ENCODE measurements at regions not wholly inside any gene's neighbourhood (a gene's known extent, or its start where the extent isn't known, plus 50 kb on each side); places are given as distances from the start of the nearest gene placed in this dataset.

GRCh38 chr9:113701774-113702755 lies 174.0 kb upstream of the ZNF618 start:
- DNase-seq (ENCODE audit: low read depth in 2 of 2), result no peak

- no peak for DNase-seq (ENCODE audit: low read depth in 2 of 2)
Measured at GRCh38 chr9:113705306-113705927, 170.7 kb upstream of the ZNF618 start.

GRCh38 chr9:113705928-113706519 lies 170.1 kb upstream of the ZNF618 start:
- DNase-seq (ENCODE audit: low read depth in 2 of 2), result no peak

- DNase-seq (ENCODE audit: low read depth in 2 of 2), result no peak
Measured at GRCh38 chr9:113707953-113708695, 168.0 kb upstream of the ZNF618 start.

GRCh38 chr9:113708821-113709713 lies 167.0 kb upstream of the ZNF618 start:
- DNase-seq (ENCODE audit: low read depth in 2 of 2), result no peak

GRCh38 chr9:113709721-113710120 lies 166.4 kb upstream of the ZNF618 start:
- DNase-seq (ENCODE audit: low read depth in 2 of 2), result no peak

GRCh38 chr9:113711251-113711650 lies 164.9 kb upstream of the ZNF618 start:
- no peak for DNase-seq (ENCODE audit: low read depth in 2 of 2)

GRCh38 chr9:113712053-113712452 lies 164.1 kb upstream of the ZNF618 start:
- DNase-seq (ENCODE audit: low read depth in 2 of 2), result no peak

- no peak for DNase-seq (ENCODE audit: low read depth in 2 of 2)
Measured at GRCh38 chr9:113715086-113715485, 161.0 kb upstream of the ZNF618 start.

GRCh38 chr9:113719919-113720318 lies 156.2 kb upstream of the ZNF618 start:
- no peak for DNase-seq (ENCODE audit: low read depth in 2 of 2)

- DNase-seq (ENCODE audit: low read depth in 2 of 2), result no peak
Measured at GRCh38 chr9:113720495-113720894, 155.6 kb upstream of the ZNF618 start.

- DNase-seq (ENCODE audit: low read depth in 2 of 2), result no peak
Measured at GRCh38 chr9:113721856-113722255, 154.3 kb upstream of the ZNF618 start.

GRCh38 chr9:113724202-113724601 lies 151.9 kb upstream of the ZNF618 start:
- DNase-seq (ENCODE audit: low read depth in 2 of 2), result no peak

GRCh38 chr9:113728989-113729388 lies 147.1 kb upstream of the ZNF618 start:
- DNase-seq (ENCODE audit: low read depth in 2 of 2), result no peak

- no peak for DNase-seq (ENCODE audit: low read depth in 2 of 2)
Measured at GRCh38 chr9:113734826-113735225, 141.3 kb upstream of the ZNF618 start.

- no peak for DNase-seq (ENCODE audit: low read depth in 2 of 2)
Measured at GRCh38 chr9:113737517-113738271, 138.4 kb upstream of the ZNF618 start.

- DNase-seq (ENCODE audit: low read depth in 2 of 2), result no peak
Measured at GRCh38 chr9:113738496-113738892, 137.6 kb upstream of the ZNF618 start.

- DNase-seq (ENCODE audit: low read depth in 2 of 2), result no peak
Measured at GRCh38 chr9:113738893-113739604, 137.1 kb upstream of the ZNF618 start.

Data from activated CD8-positive, alpha-beta memory T cell treated with anti-CD3 and anti-CD28 coated beads for 4 hours (primary cell).